ENCODE measurements at regions not wholly inside any gene's neighbourhood (a gene's known extent, or its start where the extent isn't known, plus 50 kb on each side); places are given as distances from the start of the nearest gene placed in this dataset.

DNA sequence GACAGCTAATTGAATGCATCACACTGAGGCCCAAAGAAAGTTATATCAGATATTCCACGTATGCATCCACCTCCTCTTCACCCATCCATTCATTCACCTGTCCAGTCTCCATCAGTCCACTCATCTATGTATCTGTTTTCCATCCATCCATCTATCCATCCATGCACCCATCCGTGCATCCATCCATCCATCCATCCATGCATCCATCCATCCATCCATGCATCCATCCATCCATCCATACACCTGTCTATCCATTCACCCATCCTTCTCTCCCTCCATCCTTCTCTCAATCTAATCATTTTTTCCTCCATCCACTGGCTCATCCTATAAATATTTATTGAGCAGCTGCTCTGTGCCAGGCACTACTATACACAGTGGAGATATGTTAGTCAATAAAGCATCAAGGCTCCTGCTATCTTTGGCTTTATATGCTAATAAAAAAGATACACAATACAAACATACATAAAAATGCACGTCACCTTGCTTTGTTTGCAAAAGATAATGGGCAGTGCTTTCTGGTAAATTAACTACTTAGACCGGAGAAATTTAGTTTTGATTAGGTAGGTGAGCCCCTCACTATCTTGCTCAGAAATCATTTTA is 442.0 kb upstream of the KLF6 start:
- TF ChIP-seq, protein P1, sequence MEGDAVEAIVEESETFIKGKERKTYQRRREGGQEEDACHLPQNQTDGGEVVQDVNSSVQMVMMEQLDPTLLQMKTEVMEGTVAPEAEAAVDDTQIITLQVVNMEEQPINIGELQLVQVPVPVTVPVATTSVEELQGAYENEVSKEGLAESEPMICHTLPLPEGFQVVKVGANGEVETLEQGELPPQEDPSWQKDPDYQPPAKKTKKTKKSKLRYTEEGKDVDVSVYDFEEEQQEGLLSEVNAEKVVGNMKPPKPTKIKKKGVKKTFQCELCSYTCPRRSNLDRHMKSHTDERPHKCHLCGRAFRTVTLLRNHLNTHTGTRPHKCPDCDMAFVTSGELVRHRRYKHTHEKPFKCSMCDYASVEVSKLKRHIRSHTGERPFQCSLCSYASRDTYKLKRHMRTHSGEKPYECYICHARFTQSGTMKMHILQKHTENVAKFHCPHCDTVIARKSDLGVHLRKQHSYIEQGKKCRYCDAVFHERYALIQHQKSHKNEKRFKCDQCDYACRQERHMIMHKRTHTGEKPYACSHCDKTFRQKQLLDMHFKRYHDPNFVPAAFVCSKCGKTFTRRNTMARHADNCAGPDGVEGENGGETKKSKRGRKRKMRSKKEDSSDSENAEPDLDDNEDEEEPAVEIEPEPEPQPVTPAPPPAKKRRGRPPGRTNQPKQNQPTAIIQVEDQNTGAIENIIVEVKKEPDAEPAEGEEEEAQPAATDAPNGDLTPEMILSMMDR (IDR thresholded peaks at IDR 0.05) = no peak
- no peak for TF ChIP-seq POLR2A (IDR thresholded peaks at IDR 0.05)
